HEK293T (cell line): ENCODE measurements at regions not wholly inside any gene's neighbourhood (a gene's known extent, or its start where the extent isn't known, plus 50 kb on each side); places are given as distances from the start of the nearest gene placed in this dataset.

Experiments used
- CTCF ChIA-PET: fragments of 350-600 bp; formaldehyde crosslinking; extraction: SDS; loops from one replicate; lab custom pipeline; 2021; ENCODE audit warnings: antibody characterized with exemption, inconsistent platforms; lab: Yijun Ruan, JAX
- POLR2A ChIA-PET: fragments of 350-600 bp; formaldehyde crosslinking; extraction: SDS; loops from one replicate; lab custom pipeline; 2020; ENCODE audit warnings: antibody characterized with exemption, inconsistent platforms; lab: Yijun Ruan, JAX
- DNase-seq: peaks from one replicate; pipeline ENCODE4 v3.0.0; 2012; ENCODE audit warnings: mixed read lengths; ENCODE audit errors: extremely low spot score
- ARNT ChIP-seq: fragments of 450-650 bp; IDR thresholded peaks from 2 replicates; pipeline ENCODE4 v1.6.1; 2017; ENCODE audit warnings: mild to moderate bottlenecking
- BHLHE40 ChIP-seq: fragments of 450-650 bp; IDR thresholded peaks from 2 replicates; pipeline ENCODE4 v1.6.1; 2016; ENCODE audit warnings: mild to moderate bottlenecking, moderate library complexity, borderline replicate concordance
- CTBP1 ChIP-seq: fragments of 450-650 bp; IDR thresholded peaks from 2 replicates; pipeline ENCODE4 v1.6.1; 2016; ENCODE audit warnings: borderline replicate concordance
- ELF4 ChIP-seq: fragments of 450-650 bp; IDR thresholded peaks from 2 replicates; pipeline ENCODE4 v1.6.1; 2017; ENCODE audit warnings: antibody characterized with exemption
- FOXA1 ChIP-seq: fragments of 450-650 bp; IDR thresholded peaks from 2 replicates; pipeline ENCODE4 v1.6.1; 2016; ENCODE audit warnings: mild to moderate bottlenecking
- FOXK2 ChIP-seq: fragments of 450-650 bp; IDR thresholded peaks from 2 replicates; pipeline ENCODE4 v1.6.1; 2016; ENCODE audit warnings: mild to moderate bottlenecking
- FOXM1 ChIP-seq: fragments of 450-650 bp; IDR thresholded peaks from 2 replicates; pipeline ENCODE4 v1.6.1; 2017; ENCODE audit warnings: mild to moderate bottlenecking, borderline replicate concordance
- HDGF ChIP-seq: fragments of 450-650 bp; IDR thresholded peaks from 2 replicates; pipeline ENCODE4 v1.6.1; 2017; ENCODE audit warnings: antibody characterized with exemption, borderline replicate concordance
- L3MBTL2 ChIP-seq: fragments of 450-650 bp; conservative IDR thresholded peaks from 2 replicates; pipeline ENCODE4 v1.6.1; 2016; ENCODE audit warnings: mild to moderate bottlenecking
- LEF1 ChIP-seq: fragments of 450-650 bp; IDR thresholded peaks from 2 replicates; pipeline ENCODE4 v1.6.1; 2017; ENCODE audit warnings: mild to moderate bottlenecking, borderline replicate concordance
- NFRKB ChIP-seq: fragments of 450-650 bp; IDR thresholded peaks from 2 replicates; pipeline ENCODE4 v1.6.1; 2016; ENCODE audit warnings: mild to moderate bottlenecking, moderate library complexity
- SP1 ChIP-seq: fragments of 450-650 bp; IDR thresholded peaks from 2 replicates; pipeline ENCODE4 v1.6.1; 2017
- SUZ12 ChIP-seq: fragments of 450-650 bp; IDR thresholded peaks from 2 replicates; pipeline ENCODE4 v1.6.1; 2016; ENCODE audit warnings: mild to moderate bottlenecking
- TARDBP ChIP-seq: fragments of 450-650 bp; IDR thresholded peaks from 2 replicates; pipeline ENCODE4 v1.6.1; 2016
- ZNF384 ChIP-seq: fragments of 450-650 bp; IDR thresholded peaks from 2 replicates; pipeline ENCODE4 v1.6.1; 2016
- TF ChIP-seq, protein P1 (sequence below): fragments of 450-650 bp; IDR thresholded peaks from 2 replicates; pipeline ENCODE4 v1.6.1; 2016

DNA sequence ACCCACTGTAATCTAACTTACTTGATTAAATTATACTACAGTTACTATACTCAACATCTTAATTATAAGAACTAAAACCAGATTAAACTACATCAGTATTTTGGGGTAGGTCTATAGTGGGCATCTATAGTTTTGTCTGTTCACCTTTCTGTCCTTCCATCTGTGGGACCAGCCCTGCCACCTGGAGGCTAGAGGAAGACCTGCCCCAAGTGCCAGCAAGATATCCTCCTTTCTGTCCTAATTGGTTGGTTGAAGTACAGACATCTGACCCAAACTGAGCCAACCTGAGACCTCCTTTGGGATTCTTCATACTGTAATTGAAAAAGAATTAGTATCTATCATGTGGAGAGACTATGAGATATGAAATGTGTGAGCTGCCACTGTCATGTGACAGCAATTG lies 172.2 kb upstream of the TLL1 start:
- DNase-seq = peak; percentile 17
- POLR2A ChIA-PET = no interaction called here
- CTCF ChIA-PET = interaction anchor here (0.6 kb wide), 1 partner anchor 8 kb away, joined by 3 read pairs; no protein-coding TSS in a partner anchor

DNA sequence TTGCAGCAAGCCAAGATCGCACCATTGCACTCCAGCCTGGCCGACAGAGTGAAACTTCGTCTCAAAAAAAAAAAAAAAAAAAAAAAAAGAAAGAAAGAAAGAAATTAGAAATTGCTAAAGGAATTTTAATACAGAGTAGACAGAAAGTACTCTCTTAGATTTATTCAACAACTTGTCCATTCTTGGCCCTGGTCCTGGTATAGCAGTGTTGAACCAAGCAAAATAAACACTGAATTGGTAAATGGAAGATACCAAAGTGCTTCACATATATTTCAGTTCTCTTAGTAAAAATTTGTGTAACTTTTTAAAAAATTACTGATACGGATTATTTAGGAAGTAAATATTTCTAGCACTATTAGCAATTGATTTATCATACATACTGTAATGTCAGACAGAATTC lies 165.9 kb upstream of the TLL1 start:
- POLR2A ChIA-PET = no interaction called here
- no peak for DNase-seq
- no peak for TF ChIP-seq TARDBP
- TF ChIP-seq ARNT = no peak
- no peak for TF ChIP-seq NFRKB
- TF ChIP-seq BHLHE40 = no peak
- TF ChIP-seq HDGF = no peak
- no peak for TF ChIP-seq ELF4
- TF ChIP-seq FOXM1 = no peak
- no peak for TF ChIP-seq SUZ12
- TF ChIP-seq, protein P1, sequence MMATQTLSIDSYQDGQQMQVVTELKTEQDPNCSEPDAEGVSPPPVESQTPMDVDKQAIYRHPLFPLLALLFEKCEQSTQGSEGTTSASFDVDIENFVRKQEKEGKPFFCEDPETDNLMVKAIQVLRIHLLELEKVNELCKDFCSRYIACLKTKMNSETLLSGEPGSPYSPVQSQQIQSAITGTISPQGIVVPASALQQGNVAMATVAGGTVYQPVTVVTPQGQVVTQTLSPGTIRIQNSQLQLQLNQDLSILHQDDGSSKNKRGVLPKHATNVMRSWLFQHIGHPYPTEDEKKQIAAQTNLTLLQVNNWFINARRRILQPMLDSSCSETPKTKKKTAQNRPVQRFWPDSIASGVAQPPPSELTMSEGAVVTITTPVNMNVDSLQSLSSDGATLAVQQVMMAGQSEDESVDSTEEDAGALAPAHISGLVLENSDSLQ = no peak
- no peak for TF ChIP-seq ZNF384
- no peak for TF ChIP-seq L3MBTL2
- no peak for TF ChIP-seq LEF1
- TF ChIP-seq CTBP1 = no peak
- TF ChIP-seq FOXK2 = no peak
- TF ChIP-seq SP1 = no peak
- CTCF ChIA-PET = no interaction called here

More for the DNA sequence above, 172.2 kb upstream of the TLL1 start:
- no peak for TF ChIP-seq L3MBTL2
- no peak for TF ChIP-seq LEF1
- no peak for TF ChIP-seq NFRKB
- no peak for TF ChIP-seq SUZ12
- no peak for TF ChIP-seq ARNT
- TF ChIP-seq CTBP1 = no peak
- no peak for TF ChIP-seq ZNF384
- TF ChIP-seq ELF4 = no peak
- no peak for TF ChIP-seq FOXK2
- TF ChIP-seq, protein P1 = no peak
- no peak for TF ChIP-seq SP1
- TF ChIP-seq FOXA1 = no peak
- no peak for TF ChIP-seq HDGF
- TF ChIP-seq FOXM1 = no peak
- TF ChIP-seq BHLHE40 = no peak

DNA sequence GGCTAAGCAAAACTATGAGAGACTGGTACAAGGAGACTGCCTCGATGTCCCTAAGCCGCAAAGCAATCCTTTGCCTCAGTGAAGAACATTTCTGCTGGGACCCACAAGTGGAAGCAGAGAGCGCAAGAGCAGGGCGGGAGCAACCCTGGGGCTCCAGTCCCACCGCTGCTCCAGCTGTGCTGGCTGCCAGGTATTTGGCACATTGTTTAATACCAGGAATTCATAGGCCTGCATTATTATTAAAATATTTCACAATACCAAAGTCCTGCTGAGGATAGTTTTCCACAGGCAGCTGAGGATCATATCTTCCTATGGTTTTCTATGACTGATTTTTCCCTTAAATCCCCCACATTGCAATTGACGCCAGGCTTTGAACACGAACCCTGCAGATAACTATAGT lies 163.5 kb upstream of the TLL1 start:
- ChIA-PET POLR2A (no interaction called here), CTCF (no interaction called here)
- TF ChIP-seq SUZ12 (no peak), FOXK2 (no peak), FOXM1 (no peak), FOXA1 (no peak), L3MBTL2 (no peak), ARNT (no peak), ELF4 (no peak), HDGF (no peak), LEF1 (no peak), BHLHE40 (no peak), TARDBP (no peak), CTBP1 (no peak), SP1 (no peak), ZNF384 (no peak)
- TF ChIP-seq, protein P1 = no peak

DNA sequence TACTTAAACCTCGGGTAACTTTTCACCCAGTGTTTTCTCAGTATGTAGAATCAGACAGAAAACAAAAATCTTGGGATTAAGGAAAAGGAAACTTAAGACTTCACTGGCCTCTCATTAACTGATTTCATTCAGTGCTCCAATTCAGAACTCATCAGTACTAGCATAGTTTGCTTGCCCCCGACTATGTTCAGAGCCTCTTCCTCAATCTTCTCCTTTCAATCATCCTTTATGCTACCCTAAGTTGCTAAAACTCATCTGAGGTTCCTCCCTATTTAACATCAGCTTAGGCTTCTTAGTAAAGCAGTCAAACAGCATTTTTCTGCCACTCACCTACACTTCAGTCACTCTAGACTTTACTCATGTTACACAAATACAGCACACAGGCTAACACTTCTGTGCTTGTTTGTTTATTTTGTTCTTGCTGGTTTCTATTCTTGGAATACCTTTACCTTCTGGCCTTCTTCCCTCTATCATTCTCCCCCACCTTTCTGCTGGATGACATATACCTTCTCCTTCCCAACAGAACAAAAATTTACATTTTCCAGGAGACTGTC lies 163.0 kb upstream of the TLL1 start:
- ChIA-PET POLR2A (no interaction called here), CTCF (no interaction called here)
- no peak for DNase-seq
- TF ChIP-seq, protein P1 = 0 out of 2 replicates have a peak, but pooled peaks have one; percentile 27
- no peak for TF ChIP-seq BHLHE40
- no peak for TF ChIP-seq FOXK2
- TF ChIP-seq CTBP1 = no peak
- TF ChIP-seq SUZ12 = no peak

More for the DNA sequence above, 163.5 kb upstream of the TLL1 start:
- DNase-seq = no peak

DNA sequence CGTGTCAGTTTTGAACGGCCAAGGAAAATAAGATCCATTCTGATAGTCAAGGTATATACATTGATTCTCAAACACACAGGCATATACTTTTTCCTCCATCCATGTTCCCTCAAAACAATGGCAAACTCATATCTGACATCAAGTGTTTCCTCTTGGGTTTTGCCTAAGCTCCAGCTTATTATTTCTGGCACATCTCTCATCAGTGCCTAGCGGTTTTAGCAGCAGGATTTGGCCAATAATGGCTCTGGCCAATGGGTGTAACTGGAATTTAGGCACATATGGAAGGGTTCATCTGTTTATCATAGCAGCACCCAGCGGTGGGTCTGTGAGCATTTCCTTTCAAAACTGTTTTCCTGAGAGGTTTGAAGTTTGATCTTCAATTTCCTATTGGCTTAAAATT lies 161.6 kb upstream of the TLL1 start:
- POLR2A ChIA-PET = no interaction called here
- CTCF ChIA-PET = no interaction called here

More for the DNA sequence above, 161.6 kb upstream of the TLL1 start:
- no peak for DNase-seq
- TF ChIP-seq FOXM1 = no peak
- TF ChIP-seq L3MBTL2 = no peak
- TF ChIP-seq NFRKB = no peak
- TF ChIP-seq, protein P1 = no peak
- no peak for TF ChIP-seq ZNF384
- no peak for TF ChIP-seq BHLHE40
- TF ChIP-seq SUZ12 = no peak
- no peak for TF ChIP-seq FOXK2
- no peak for TF ChIP-seq CTBP1
- no peak for TF ChIP-seq SP1
